Ovary (tissue), 7 donors: ENCODE measurements at regions not wholly inside any gene's neighbourhood (a gene's known extent, or its start where the extent isn't known, plus 50 kb on each side); places are given as distances from the start of the nearest gene placed in this dataset.

Experiments
- DNase-seq, 5 donors: peaks; one replicate each; pipeline ENCODE4 v3.0.0-alpha.2; 2019 to 2020
- H3K27ac ChIP-seq, 2 donors: fragments of 200-600 bp; one replicate each; pipeline versions ENCODE4 v1.5.1 to v1.8.0; 2019 to 2022
- H3K27me3 ChIP-seq: fragments of 200-600 bp; one replicate; pipeline ENCODE4 v1.8.0; 2022
- H3K36me3 ChIP-seq: fragments of 200-600 bp; sonication (generic); one replicate; pipeline ENCODE4 v1.5.1; 2019
- H3K4me1 ChIP-seq: one replicate; pipeline ENCODE4 v1.8.1; 2013; ENCODE audit warnings: mild to moderate bottlenecking, moderate library complexity; ENCODE audit not compliant: insufficient read depth
- H3K4me3 ChIP-seq: fragments of 200-600 bp; sonication (generic); one replicate; pipeline ENCODE4 v1.5.1; 2017
- H3K9me3 ChIP-seq, 2 donors: fragments of 200-600 bp in 1 of 2; sonication (generic) in 1 of 2; one replicate each; pipeline versions ENCODE4 v1.5.1 to v1.8.1; 2013 to 2019; ENCODE audit warnings: mild to moderate bottlenecking in 1 of 2, moderate library complexity in 1 of 2
- CTCF ChIP-seq, 3 donors: fragments of 450-650 bp in 2 of 3; fragments of 200-600 bp in 1 of 3; IDR thresholded peaks; one replicate each; pipeline versions ENCODE4 v1.5.1 to v1.8.0; 2016 to 2022; ENCODE audit warnings: antibody characterized with exemption in 3 of 3, mild to moderate bottlenecking in 1 of 3
- EP300 ChIP-seq: sonication (generic); formaldehyde crosslinking; IDR thresholded peaks from one replicate; pipeline ENCODE4 v1.6.1; 2017; ENCODE audit warnings: antibody characterized with exemption
- POLR2A ChIP-seq: fragments of 450-650 bp; IDR thresholded peaks from one replicate; pipeline ENCODE4 v1.6.1; 2017; ENCODE audit warnings: antibody characterized with exemption, mild to moderate bottlenecking, moderate library complexity
- WGBS, 3 donors: extraction: QIAGEN DNeasy Blood & Tissue Kit in 1 of 3; methylation state at CpG; one replicate each; pipeline versions ENCODE4 v1.1.5 to v1.1.7; 2013 to 2017; 5-methylcytosine and 5-hydroxymethylcytosine counted together
- intact Hi-C, 4 donors: fragments of 100-400 bp; cut with DNase I; formaldehyde crosslinking; loops; one replicate each; pipeline versions ENCODE4 v1.11.0 to v1.15.1; 2022 to 2023
- donor health status: DM: no; HTN: no; CAD: no; lungs with moderate emphysema.
- donor health status: DM: no; HTN: no; CAD: no.
- donor health status: Bipolar disorder and iron deficiency.
- donor health status: DM: no; HTN: no; CAD: no.
- donor health status: DM: yes; HTN: yes; CAD: no.

- Histone ChIP-seq H3K27ac (no peak overlapping the region), H3K4me3 (no peak overlapping the region), H3K27me3 (no peaks in the 10 kb centered on the region), H3K9me3 (no peaks in the 10 kb centered on the region), H3K4me1 (peaks cover 7% of the 10 kb centered on the region), H3K36me3 (no peaks in the 10 kb centered on the region)
- no peak for DNase-seq
- intact Hi-C loops = no loop called here
- WGBS, 3 donors = 74 to 80% (median 74%) methylated on average over 4 of the region's 4 CpGs
- no peak for TF ChIP-seq CTCF (IDR thresholded peaks at IDR 0.05)
- TF ChIP-seq EP300 = no peak
- TF ChIP-seq POLR2A = no peak
Observed at GRCh38 chr13:99057310-99057975, 79.6 kb upstream of the DOCK9 start.

GRCh38 chr13:99058527-99059495 lies 80.9 kb upstream of the DOCK9 start:
- no peaks in the 10 kb centered on the region for H3K27me3 ChIP-seq
- DNase-seq = no peak
- no peaks in the 10 kb centered on the region for H3K36me3 ChIP-seq
- TF ChIP-seq CTCF (IDR thresholded peaks at IDR 0.05) = no peak
- no peak for TF ChIP-seq POLR2A
- TF ChIP-seq EP300 = no peak
- H3K4me3 ChIP-seq = no peak overlapping the region
- no peaks in the 10 kb centered on the region for H3K9me3 ChIP-seq
- H3K27ac ChIP-seq = no peak overlapping the region
- 91 to 94% (median 92%) methylated on average over 8 of the region's 8 CpGs for WGBS, 3 donors
- intact Hi-C loops = no loop called here
- peaks cover 7% of the 10 kb centered on the region for H3K4me1 ChIP-seq

GRCh38 chr13:99059498-99060075 lies 81.7 kb upstream of the DOCK9 start:
- WGBS, 3 donors = 81 to 93% (median 87%) methylated on average over 3 of the region's 3 CpGs
- no peak for DNase-seq

More at GRCh38 chr13:99059498-99060075, 81.7 kb upstream of the DOCK9 start:
- Histone ChIP-seq H3K4me1 (peaks cover 7% of the 10 kb centered on the region), H3K36me3 (no peaks in the 10 kb centered on the region), H3K27ac (no peak overlapping the region), H3K4me3 (no peak overlapping the region), H3K9me3 (no peaks in the 10 kb centered on the region), H3K27me3 (no peaks in the 10 kb centered on the region)
- intact Hi-C loops = no loop called here
- TF ChIP-seq CTCF (IDR thresholded peaks at IDR 0.05) (no peak), POLR2A (no peak), EP300 (no peak)
